PC-9 (cell line): ENCODE measurements at regions not wholly inside any gene's neighbourhood (a gene's known extent, or its start where the extent isn't known, plus 50 kb on each side); places are given as distances from the start of the nearest gene placed in this dataset.

ENCODE experiments used
- BruUV-seq: library from RNA; stranded (reverse); fragments of 400-500 nt; replicated peaks from 2 replicates; lab custom pipeline; 2021; lab: Mats Ljungman, UMichigan
- CTCF ChIA-PET: fragments of 300-600 bp; sonication (Branson Sonifier 250); formaldehyde crosslinking; loops from one replicate; lab custom pipeline; 2022; ENCODE audit warnings: antibody characterized with exemption; lab: Charles Lee
- POLR2A ChIA-PET: fragments of 300-600 bp; sonication (Branson Sonifier 250); formaldehyde crosslinking; loops from one replicate; lab custom pipeline; 2022; ENCODE audit warnings: antibody characterized with exemption; ENCODE audit not compliant: unreplicated experiment; lab: Charles Lee
- DNase-seq, 2 experiments: peaks; one replicate each; pipeline versions ENCODE4 v3.0.0 to v3.0.0-alpha.2; 2015 to 2022; ENCODE audit warnings: mixed read lengths in 1 of 2
- H2AFZ ChIP-seq: fragments of 200-600 bp; sonication (generic); 2 replicates; pipeline ENCODE4 v1.8.1; 2017; ENCODE audit warnings: antibody characterized with exemption
- H3F3A ChIP-seq: fragments of 200-600 bp; sonication (generic); 2 replicates; pipeline ENCODE4 v1.8.1; 2017; ENCODE audit warnings: antibody characterized with exemption, mild to moderate bottlenecking, low read depth; ENCODE audit not compliant: insufficient read depth
- H3K27ac ChIP-seq: fragments of 200-600 bp; sonication (generic); 2 replicates; pipeline ENCODE4 v1.6.1; 2016; ENCODE audit warnings: mixed run types
- H3K27me3 ChIP-seq: fragments of 200-600 bp; sonication (generic); 2 replicates; pipeline ENCODE4 v1.6.1; 2016; ENCODE audit warnings: low read depth, mixed run types; ENCODE audit not compliant: insufficient read depth
- H3K36me3 ChIP-seq: fragments of 200-600 bp; sonication (generic); 2 replicates; pipeline ENCODE4 v1.6.1; 2016; ENCODE audit warnings: low read depth, mixed run types
- H3K4me1 ChIP-seq: fragments of 200-600 bp; sonication (generic); replicated peaks from 2 replicates; pipeline ENCODE4 v1.6.1; 2016; ENCODE audit warnings: mixed run types; ENCODE audit not compliant: insufficient read depth
- H3K4me2 ChIP-seq: fragments of 200-600 bp; sonication (generic); 2 replicates; pipeline ENCODE4 v1.6.1; 2017; ENCODE audit warnings: mixed run types
- H3K4me3 ChIP-seq: fragments of 200-600 bp; sonication (generic); 2 replicates; pipeline ENCODE4 v1.6.1; 2016; ENCODE audit warnings: mixed run types
- H3K79me2 ChIP-seq: fragments of 200-600 bp; sonication (generic); 2 replicates; pipeline ENCODE4 v1.6.1; 2017; ENCODE audit warnings: low read depth, mixed run types
- H3K9me2 ChIP-seq: fragments of 200-600 bp; sonication (generic); 2 replicates; pipeline ENCODE4 v1.8.1; 2017; ENCODE audit warnings: mild to moderate bottlenecking; ENCODE audit not compliant: insufficient read depth
- H3K9me3 ChIP-seq: fragments of 200-600 bp; sonication (generic); 2 replicates; pipeline ENCODE4 v1.8.1; 2016; ENCODE audit warnings: low read depth; ENCODE audit not compliant: insufficient read depth
- H4K20me1 ChIP-seq: fragments of 200-600 bp; sonication (generic); 2 replicates; pipeline ENCODE4 v1.8.1; 2017; ENCODE audit not compliant: insufficient read depth
- CTCF ChIP-seq: fragments of 200-600 bp; sonication (generic); conservative IDR thresholded peaks from 2 replicates; pipeline ENCODE4 v1.6.1; 2017; ENCODE audit warnings: mixed run types, antibody characterized with exemption, mild to moderate bottlenecking, moderate library complexity
- EZH2 ChIP-seq: fragments of 200-600 bp; sonication (generic); IDR thresholded peaks from 2 replicates; pipeline ENCODE4 v1.8.0; 2017; ENCODE audit warnings: antibody characterized with exemption, low read depth
- intact Hi-C: fragments of 100-400 bp; cut with micrococcal nuclease; formaldehyde crosslinking; loops from one replicate; pipeline ENCODE4 v1.10.0; 2022; ENCODE audit not compliant: unreplicated experiment

GRCh38 chr4:81272671-81273070, 57.6 kb upstream of the PRKG2 start:
- no peak overlapping the region for H3K27ac ChIP-seq
- no peak overlapping the region for H3K4me3 ChIP-seq
- no peaks in the 10 kb centered on the region for H3F3A ChIP-seq
- BruUV-seq = no TSS peak
- H3K27me3 ChIP-seq = no peaks in the 10 kb centered on the region
- H4K20me1 ChIP-seq = no peaks in the 10 kb centered on the region
- H3K4me2 ChIP-seq = no peak overlapping the region
- no peak overlapping the region for H2AFZ ChIP-seq
- TF ChIP-seq CTCF = no peak
- no peak for TF ChIP-seq EZH2
- no peaks in the 10 kb centered on the region for H3K79me2 ChIP-seq
- intact Hi-C loops = no loop called here
- no peaks in the 10 kb centered on the region for H3K4me1 ChIP-seq
- no peaks in the 10 kb centered on the region for H3K36me3 ChIP-seq
- DNase-seq = no peak
- H3K9me3 ChIP-seq = no peaks in the 10 kb centered on the region
- CTCF ChIA-PET = no interaction called here
- H3K9me2 ChIP-seq = no peaks in the 10 kb centered on the region
- POLR2A ChIA-PET = no interaction called here
